GM18511 (cell line): ENCODE measurements at regions not wholly inside any gene's neighbourhood (a gene's known extent, or its start where the extent isn't known, plus 50 kb on each side); places are given as distances from the start of the nearest gene placed in this dataset.
"Not testable (repeated sequence)": the region's sequence is repeated elsewhere in the genome, so short reads cannot be mapped to it uniquely, and the experiment has no call there.

Source experiments
- ATAC-seq: cut with Tn5 transposase; IDR thresholded peaks from one replicate; pipeline ENCODE4 v1.9.1; 2021; ENCODE audit warnings: mild to moderate bottlenecking, moderate library complexity; ENCODE audit not compliant: unreplicated experiment

DNA sequence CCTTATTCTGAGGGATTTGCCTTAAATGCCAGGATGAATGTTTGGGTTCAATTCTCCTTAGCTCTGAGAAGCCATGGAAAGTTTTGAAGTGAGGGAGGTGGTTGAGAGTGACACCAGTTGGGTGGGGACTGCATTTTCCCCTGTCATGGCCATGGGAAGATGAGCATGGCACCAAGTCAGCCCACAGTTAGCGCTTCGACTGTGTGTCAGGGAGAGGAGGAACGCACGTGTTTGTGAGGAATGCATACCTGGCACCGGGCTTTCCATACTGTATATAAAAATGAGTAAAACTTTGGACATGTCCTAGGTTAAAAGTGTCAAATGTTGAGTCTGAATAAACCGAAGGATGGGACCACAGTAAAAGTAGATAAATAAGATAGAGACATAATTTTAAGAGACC, 187.5 kb upstream of the KL start:
- no peak for ATAC-seq

DNA sequence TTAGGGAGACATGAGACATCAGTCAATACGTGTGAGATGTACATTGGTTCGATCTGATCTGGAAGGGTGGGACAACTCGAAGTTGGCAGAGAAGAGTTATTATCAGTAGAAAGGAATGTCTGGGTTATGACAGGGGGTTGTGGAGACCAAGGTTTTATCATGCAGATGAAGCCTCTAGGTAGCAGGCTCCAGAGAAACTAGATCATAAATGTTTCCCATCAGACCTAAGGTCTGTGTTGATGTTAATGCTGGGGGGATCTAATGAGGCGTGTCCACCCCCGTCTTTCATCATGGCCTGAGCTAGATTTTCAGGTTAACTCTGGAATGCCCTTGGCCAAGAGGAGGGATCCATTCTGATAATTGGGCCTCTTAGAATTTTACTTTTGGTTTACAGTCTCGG, 187.0 kb upstream of the KL start:
- ATAC-seq, result no peak

DNA sequence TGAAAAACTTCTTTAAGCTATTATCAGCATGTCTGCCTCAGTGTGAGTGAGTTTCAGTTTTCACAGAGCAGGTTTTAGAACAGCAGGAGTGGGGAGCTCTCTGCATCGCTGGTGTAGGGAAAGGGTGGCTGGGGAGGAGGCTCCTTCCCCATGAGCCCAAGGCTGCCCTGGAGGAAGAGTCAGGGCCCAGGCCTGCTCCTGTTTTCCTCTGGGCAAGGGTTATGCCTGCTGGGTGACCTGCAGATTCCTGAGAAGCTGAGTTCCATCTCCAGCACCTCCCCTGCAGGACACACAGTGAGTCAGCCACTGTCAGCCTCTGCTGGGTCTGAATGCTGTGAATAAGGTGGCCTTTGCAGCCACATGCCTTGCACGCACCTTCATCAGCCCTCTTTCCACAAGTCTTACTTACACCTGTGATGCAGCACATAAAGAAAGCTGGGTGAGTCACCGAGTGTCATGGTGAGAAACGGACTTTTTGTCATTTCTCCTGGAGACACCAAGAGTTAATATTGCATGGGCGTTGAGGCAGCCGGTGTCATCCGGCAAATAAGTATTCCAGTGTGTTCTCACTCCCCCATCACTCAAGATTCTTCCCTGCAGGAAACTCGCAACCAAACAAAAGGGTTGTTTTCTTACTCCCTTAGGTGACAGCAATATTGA, 186.4 kb upstream of the KL start:
- no peak for ATAC-seq

DNA sequence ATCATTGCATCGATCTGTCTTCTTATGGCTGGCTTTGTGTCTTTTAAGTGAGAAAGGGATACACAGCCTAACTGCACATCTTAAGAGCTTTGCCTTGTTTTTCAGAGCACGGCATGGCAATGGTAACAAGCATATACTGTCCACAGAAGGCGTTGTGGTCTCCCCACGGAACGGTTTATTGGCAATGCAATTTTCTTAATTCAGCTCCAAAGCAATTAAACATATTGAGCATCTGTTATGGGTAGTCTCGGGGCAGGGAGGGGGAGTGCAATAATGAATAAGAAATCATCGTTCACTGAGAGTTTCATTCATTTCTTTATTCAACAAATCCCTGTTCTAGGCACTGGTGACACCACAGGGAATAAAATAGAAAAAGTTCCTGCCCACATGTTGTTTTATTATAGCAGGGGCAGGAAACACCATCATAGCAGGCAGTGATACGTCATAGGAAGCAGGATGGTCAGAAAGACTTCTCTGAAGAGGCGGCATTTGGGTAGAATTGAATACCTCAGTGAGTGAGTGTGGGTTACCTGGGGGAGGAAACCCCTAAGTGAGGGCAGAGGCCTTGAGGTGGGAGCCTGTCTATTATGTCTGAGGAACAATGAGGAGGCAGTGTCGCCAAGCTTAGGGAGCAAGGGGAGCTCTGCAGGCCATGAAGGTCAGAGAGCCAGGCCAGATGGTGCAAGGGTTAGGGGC, 185.7 kb upstream of the KL start:
- ATAC-seq, result no peak

DNA sequence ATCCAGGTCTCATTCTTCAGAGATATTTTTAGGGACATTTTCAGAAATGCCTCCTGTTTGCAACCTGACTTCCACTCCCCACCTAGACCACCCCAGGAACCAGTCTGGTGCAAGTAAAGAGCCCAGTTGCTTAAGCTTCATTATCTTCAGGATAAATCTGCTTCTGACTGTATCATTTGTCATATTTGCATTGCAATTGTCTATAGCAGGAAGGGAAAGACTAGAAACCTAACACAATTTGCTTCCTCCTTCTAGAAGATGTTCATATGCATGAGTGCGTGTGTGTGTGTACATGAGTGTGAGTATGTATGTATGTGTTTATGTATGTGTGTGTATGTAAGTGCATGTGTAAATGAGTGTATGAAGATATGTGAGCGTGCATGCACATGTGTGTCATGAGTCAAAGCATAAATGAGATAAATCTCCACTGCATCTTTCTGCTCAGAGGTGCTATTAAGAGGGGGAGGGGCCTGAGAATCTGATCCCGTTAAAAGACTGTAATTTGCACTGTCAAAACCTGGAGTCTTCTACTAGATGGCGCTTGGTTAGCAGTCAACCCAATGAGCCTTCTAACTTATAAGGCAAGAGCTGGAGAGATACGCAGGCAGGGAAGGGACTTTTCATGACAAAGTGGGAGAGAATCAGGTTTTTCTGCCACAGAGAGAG, 178.8 kb upstream of the KL start:
- no peak for ATAC-seq

DNA sequence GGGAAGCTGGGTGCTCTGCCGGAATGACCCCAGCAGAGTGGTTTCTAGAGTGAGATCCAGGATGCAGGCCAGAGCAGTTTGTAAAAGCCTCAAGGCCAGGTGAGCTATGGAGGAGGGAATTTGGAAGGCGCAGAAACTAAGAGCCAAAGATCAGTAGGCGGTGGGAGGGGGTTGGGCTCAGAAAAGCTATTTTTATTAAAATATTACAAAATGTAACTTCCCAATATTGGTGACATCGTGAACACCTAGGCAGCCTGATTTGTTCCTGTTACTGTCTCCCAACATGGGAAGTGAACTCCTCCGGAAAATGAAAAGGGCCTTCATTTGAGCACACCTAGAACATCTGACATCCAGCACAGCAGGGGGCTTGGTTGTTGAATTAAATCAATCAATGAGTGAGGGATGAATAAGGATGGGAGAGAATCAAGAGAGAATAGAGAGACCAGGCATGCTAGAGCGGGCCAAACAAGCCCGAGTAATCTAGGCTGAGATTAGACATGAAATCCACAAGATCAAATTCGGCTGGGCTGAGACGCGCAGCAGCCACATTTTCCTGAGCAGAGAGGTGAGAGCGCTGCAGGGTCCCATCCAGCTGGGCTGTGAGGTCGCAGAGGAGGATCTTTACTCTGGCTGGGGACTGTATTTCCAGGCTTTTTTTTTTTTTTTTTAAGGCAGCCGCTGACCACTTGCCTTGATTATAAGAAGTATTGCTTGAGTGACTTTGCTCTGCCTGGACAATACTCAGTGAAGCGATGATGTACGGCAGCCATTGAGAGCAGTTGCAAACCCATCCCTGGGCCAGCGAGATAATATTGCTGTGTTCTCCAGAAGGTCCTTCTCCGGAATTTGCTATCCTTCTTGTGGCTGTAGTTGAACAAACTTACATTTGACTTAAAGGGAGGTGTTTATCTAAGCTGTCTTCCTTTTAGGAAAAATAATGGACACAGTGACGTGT, 178.0 kb upstream of the KL start:
- ATAC-seq, result no peak

DNA sequence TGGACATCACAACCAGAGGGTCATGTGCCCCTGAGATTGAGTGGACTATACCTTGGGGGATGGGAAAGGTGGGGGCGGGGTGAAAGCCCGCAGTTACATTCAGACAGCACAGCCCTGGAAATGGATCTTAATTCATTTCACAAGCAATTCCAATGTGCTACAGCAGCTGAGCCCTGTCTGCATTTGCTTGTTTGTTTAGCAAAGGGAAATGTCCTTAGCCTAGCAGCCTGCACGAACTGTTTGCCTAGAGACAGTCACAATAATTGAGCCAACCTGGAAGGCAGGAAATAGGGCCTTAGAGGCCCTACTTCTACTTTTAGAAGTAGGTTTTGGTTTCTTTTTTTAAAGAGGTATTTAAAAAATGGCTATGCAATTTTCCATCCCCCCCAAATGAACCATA, 177.3 kb upstream of the KL start:
- ATAC-seq, result peak; percentile 73

DNA sequence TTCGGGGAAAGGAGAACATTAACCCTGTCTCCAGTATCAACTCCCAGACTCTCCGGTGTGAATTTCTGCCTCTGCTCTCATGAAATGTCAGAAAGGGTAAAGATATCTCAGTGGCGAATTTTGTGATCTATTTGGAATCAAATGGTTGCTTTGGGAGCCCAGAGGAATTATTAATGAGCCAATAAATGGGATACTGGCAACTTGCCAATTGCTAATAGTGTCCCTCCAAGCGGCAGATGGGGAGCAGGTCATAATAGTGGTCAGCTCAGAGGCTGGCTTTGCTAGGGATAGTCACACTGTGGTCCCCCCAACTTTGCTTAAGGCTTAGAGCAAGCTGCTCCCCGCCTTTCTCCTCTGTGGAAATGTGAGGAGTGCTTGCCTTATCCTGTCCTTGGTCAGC, 176.1 kb upstream of the KL start:
- ATAC-seq, result no peak

DNA sequence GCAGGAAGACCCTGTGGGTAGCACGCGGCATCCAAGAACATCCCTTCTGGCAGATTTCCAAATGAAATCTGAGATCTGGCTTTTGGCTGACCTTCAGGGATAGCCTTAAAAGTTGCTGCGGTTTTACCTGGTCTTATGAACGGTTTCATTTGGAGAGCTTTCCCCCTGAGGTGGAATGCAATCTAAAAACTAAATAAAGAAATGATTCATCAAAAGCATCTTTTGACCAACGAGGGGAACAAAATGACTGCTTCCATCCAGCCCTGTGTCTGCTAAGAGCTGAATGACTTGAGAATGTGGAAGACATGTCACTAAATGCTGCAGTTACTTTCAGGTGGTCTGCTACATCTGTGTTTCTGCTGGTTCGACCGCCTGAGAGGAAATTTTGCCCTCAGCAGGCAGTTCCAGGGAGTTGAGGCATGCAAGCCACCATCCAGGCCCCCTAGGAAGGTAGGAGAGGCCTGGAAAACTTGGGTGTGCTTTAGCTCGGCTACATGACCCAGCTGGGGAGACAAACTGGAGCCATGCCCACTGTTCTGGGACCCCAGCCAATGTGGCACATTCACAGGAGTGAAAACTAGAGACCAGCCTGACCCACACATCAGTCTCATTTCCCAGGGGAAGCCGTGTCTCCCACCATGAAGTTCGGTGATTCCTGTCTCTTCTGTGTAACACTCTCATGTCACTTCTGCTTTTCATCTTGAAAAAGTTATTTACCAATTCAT, 175.1 kb upstream of the KL start:
- peak; percentile 71 for ATAC-seq

DNA sequence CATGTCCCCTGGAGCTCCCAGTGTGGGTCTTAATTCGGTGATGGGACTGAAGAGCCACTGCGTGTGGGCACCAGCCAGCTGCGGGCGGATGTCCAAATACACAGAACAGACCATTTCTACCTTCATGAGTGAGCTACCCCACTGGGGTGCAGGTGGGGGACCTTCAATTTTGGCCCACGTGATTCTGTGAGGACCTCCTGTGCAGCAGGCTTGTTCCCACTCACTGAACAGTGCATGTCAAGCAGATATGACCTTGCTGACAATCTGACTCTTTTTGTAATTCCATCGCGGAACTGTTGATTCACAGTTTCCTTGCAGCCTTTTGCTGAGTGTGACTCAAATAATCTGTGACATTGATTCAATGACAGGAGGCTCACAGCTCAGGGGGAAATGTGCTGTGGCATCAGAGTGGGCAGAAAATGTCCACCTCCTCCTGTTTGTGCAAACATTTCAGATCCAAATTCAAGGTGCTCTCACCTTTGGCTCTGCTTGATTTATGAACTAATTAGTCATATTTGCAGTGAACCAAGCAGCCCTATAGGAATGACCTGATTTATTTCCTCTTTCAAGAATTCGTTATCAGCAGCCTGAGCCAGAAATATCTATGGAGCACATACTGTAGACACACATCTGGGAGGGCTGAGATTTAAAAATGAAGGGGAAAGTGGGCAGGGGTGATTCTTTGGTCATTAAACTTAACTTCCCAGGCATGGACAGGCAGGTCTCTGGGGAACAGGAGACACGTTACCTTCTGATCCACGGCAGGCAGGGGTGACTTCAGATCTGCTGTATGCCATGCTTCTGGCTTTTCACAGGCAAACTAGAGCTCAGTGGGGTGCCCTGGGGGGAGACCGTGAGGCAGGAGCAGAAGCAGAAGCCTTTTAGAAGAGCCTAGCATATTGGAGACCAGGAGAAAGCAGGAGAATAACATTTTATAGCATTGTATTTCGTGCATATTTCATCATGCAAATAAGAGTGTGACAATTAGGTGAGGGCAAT, 170.0 kb upstream of the KL start:
- no peak for ATAC-seq

DNA sequence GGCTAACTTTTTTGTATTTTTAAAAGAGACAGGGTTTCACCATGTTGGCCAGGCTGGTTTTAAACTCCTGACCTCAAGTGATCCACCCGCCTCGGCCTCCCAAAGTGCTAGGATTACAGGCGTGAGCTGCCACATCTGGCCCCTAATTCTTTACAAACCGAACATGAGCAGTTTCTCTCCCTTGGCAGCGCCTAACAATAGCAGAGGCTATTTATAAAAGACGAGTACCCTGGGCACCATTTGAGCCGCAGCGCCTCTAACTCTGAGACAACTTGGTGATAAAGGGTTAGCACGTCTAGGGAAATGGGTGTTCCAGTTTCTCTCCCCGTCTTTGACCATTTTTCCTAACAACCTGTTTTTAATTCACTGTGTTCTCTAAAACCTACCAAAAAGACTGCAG, 168.2 kb upstream of the KL start:
- ATAC-seq, result not testable (repeated sequence)

DNA sequence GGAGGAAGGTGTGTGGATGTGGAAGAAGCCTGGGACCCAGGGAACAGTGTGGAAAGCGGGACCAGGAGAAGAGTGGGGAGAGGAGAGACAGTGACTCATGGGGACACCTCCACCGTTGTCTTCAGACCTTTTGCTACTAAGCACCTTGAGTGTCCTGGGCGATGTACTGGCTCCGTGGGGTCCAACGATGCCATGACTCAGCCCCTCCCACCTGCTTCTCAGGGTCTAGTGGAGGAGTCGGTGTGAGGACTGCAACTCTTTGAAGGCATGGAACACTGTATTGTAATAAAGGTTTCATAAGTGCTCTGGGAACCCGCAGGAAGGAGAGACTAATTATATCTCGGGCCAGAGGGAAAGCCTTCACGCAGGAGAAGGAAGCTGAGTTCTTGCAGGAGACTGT, 166.9 kb upstream of the KL start:
- ATAC-seq, result no peak

DNA sequence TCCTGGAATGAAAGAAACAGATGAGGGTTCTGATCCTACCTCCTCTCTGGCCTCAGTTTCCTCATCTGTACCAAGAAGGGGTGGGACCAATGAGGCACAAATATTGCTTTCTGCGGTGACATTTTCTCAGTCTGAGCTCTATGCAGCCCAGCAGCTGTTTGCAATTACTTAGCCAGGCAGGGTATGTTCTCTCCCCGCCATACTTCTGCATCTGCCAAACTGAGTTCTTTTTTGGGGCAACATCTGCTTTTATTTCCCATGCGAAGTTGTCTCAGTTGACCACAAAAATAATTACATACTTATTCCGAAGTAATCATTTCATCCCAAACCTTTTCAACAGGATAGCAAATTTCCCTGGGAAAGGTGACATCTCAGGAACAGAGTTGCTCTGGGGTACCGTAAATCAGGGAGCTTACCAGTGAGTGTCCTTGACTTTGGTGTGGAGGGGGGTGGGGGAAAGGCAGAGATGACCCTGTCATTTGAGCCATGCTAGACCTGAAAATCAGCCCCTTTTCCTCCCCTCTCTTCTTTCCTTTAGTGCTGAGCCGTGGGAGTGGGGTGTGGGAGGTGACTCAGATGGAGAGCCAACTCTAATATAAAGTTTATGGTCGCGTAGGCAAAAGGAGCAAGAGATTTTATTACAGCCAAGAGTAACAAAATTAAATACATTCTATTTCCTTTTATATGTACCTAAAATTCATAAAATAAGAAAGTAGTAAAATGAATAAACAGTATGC, 165.7 kb upstream of the KL start:
- ATAC-seq, result no peak

DNA sequence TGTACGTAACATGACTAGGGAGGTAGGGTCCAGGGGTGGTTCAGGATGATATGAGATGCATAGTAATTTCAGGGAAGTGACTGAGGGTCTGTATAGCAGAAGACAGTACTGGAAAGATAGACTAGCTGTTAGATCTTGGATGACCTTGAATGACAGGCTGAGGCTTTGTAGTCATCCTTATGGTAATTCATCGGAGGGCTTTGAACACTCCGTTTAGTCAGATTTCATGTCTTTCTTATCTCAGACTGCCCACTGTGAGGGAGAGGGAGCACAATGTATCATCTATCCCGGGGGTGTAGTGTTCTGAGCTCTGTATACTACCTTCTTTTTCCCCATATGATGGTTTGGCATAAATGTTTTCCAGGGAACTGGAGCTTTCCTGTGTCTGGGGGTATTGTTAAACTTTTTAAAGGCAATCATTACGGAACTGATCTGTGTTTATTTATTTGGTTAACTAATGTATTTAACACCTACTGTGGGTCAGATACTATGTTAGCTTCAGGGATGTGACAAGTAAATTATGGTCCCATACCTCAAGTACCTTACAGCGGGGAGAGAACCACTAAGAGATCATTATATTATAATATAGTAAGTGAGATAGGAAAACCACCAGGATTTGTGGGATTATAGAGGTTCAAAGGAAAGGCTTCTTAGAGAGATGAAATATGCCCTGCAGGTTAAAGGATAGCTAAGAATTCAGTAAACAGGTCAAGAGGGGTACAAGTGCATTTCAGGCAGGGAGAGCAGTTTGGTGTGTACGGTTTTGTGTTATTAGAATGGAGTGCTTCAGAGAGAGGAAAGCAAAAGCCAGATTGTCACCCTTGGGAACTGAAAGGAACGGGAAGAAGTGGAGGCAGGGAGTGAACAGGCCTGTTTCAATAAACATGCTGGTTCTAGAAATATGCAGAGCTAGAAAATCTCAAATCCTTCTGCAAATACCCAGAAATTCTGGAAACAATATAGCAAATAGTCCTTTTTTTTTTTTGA, 164.8 kb upstream of the KL start:
- ATAC-seq, result no peak

DNA sequence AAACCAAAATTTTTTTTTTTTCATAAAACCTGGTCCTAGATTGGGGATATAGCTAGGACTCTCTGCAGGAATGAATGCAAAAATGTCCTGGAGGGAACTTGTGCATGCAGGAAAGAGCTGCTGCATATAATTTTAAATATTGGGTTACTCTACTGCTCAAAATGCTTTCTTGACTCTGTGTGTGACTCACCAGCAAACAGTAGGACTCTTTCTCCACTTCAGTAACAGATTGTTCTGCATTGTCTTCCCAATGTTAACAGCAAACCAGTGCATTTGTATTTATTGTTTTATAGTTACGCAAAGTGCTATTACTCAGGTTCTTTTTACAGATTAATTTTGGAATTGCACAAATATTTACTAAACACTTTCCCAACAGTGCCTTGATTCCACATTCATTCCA, 163.7 kb upstream of the KL start:
- no peak for ATAC-seq

DNA sequence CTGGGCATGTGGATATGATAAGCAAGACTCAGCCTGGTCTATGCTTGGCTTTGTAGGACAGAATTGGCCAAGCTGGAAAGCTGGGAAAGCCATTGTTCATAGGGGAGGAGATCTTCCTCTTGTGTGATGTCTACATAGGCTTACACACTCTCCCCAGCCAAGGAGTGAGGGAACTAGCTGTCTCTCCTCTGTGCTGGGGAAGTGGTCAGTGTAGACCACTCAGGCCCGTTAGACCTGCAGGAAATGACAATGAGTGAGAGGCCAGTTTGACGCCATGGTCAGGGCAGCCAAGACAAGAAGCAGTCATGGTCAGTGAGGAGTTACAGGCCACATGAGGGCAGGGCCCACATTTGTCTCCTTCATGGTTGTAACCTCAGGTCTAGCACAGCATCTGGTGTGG, 159.1 kb upstream of the KL start:
- no peak for ATAC-seq

DNA sequence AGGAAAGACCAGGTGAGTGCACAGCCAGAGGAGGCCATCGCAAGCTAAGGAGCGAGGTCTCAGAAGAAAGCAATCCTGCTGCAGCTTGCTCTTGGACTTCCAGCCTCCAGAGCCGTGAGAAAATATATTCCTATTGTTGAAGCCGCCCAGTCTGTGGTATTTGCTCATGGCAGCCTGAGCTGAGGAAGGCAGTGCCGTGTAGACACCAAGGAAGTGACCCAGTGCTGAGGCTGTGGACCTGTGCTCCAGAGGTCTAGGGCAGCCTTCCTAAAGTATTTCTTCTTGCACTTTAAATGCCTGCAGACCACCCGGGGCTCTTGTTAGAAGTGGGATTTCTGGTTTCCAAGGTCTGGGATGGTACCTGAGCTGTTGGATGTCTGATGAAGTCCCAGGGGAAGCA, 158.5 kb upstream of the KL start:
- ATAC-seq, result no peak
